ENCODE measurements at regions not wholly inside any gene's neighbourhood (a gene's known extent, or its start where the extent isn't known, plus 50 kb on each side); places are given as distances from the start of the nearest gene placed in this dataset.

DNA sequence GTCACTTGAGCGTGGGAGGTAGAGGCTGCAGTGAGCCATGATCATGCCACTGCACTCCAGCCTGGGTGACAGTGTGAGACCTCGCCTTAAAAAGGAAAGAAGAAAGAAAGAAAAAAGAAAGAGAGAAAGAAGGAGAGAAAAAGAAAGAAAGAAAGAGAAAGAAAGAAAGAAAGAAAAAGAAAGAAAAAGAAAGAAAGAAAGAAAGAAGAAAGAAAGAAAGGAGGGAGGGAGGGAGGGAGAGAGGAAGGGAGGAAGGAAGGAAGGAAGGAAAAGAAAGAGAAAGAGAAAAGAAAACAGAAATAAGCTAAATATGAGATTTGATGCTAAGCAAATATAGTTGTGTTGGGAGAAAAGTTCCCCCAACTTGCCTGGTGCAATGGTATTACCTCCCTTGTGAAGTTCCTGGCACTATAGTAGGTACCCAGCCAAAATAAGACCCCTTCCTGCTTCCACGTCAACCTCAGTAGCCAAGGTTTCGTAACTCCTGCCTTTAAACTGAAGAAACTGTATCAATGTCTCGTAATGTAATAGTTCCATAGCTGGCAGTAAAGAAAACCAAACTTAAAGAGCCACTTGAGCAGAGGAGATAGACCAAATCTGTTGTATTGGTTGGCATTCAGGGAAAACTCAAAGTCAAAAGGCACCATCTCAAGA lies 88.1 kb upstream of the HNRNPU start:
- ChIA-PET POLR2A (no interaction called here), CTCF (interaction anchor here (0.7 kb wide), 1 partner anchor 58 kb away, joined by 6 read pairs; no protein-coding TSS in a partner anchor)
- TF ChIP-seq SP1 (IDR thresholded peaks at IDR 0.05), result no peak
- TF ChIP-seq NFRKB (IDR thresholded peaks at IDR 0.05), result no peak
- TF ChIP-seq FOXA1 (IDR thresholded peaks at IDR 0.05), result no peak
- no peak for TF ChIP-seq SUZ12 (IDR thresholded peaks at IDR 0.05)
- no peak for TF ChIP-seq HDGF (IDR thresholded peaks at IDR 0.05; ENCODE audit: borderline replicate concordance)
- TF ChIP-seq ELF4 (IDR thresholded peaks at IDR 0.05), result no peak
- no peak for TF ChIP-seq BHLHE40 (IDR thresholded peaks at IDR 0.05; ENCODE audit: borderline replicate concordance)
- no peak for TF ChIP-seq LEF1 (IDR thresholded peaks at IDR 0.05; ENCODE audit: borderline replicate concordance)
- TF ChIP-seq FOXK2 (IDR thresholded peaks at IDR 0.05), result no peak
- no peak for DNase-seq (ENCODE audit: extremely low spot score)

DNA sequence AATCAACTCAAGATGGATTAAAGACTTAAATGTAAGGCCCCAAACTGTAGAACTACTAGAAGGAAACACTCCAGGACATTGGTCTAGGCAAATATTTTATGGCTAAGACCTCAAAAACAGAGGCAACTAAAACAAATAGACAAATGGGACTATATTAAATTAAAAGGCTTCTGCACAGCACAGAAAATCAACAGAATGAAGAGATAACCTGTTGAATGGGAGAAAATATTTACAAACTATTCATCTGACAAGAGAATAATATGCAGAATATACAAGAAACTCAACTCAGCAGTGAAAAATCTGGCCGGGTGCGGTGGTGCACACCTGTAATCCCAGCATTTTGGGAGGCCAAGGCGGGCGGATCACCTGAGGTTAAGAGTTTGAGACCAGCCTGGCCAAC lies 84.1 kb upstream of the HNRNPU start:
- ChIA-PET CTCF (no interaction called here), POLR2A (no interaction called here)
- no peak for DNase-seq (ENCODE audit: extremely low spot score)
- no peak for TF ChIP-seq ARNT (IDR thresholded peaks at IDR 0.05)
- no peak for TF ChIP-seq FOXA1 (IDR thresholded peaks at IDR 0.05)
- no peak for TF ChIP-seq SP1 (IDR thresholded peaks at IDR 0.05)
- TF ChIP-seq LEF1 (IDR thresholded peaks at IDR 0.05; ENCODE audit: borderline replicate concordance), result no peak
- TF ChIP-seq CTBP1 (IDR thresholded peaks at IDR 0.05; ENCODE audit: borderline replicate concordance), result no peak
- TF ChIP-seq, protein P1, sequence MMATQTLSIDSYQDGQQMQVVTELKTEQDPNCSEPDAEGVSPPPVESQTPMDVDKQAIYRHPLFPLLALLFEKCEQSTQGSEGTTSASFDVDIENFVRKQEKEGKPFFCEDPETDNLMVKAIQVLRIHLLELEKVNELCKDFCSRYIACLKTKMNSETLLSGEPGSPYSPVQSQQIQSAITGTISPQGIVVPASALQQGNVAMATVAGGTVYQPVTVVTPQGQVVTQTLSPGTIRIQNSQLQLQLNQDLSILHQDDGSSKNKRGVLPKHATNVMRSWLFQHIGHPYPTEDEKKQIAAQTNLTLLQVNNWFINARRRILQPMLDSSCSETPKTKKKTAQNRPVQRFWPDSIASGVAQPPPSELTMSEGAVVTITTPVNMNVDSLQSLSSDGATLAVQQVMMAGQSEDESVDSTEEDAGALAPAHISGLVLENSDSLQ (IDR thresholded peaks at IDR 0.05), result no peak
- TF ChIP-seq FOXM1 (IDR thresholded peaks at IDR 0.05; ENCODE audit: borderline replicate concordance), result no peak
- TF ChIP-seq SUZ12 (IDR thresholded peaks at IDR 0.05), result no peak
- TF ChIP-seq NFRKB (IDR thresholded peaks at IDR 0.05), result no peak

DNA sequence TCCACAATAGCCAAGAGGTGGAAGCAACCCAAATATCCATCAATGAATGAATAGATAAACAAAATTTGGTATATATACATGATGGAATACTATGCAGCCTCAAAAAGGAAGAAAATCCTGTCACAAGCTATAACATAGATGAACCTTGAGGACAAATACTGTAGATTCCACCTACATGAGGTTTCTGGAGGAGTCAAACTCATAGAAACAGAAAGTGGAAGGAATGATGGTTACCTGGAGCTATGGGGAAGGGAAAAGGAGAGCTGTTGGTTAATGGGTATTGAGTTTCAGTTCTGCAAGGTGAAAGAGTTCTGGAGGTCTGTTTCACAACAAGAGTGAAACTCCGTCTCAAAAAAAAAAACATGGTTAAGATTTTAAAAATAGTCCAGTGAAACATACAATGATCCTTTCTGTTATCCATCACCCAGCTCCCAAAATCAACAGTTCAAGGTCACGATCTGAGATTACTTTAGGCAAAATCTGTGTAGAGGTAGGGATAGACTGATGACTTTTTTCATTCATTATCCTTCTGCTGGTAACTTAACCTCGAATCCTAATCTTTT lies 80.8 kb upstream of the HNRNPU start:
- POLR2A ChIA-PET, result no interaction called here
- no peak for DNase-seq (ENCODE audit: extremely low spot score)
- no peak for TF ChIP-seq ELF4 (IDR thresholded peaks at IDR 0.05)
- no peak for TF ChIP-seq FOXK2 (IDR thresholded peaks at IDR 0.05)
- TF ChIP-seq, protein P1 (IDR thresholded peaks at IDR 0.05), result no peak
- TF ChIP-seq FOXM1 (IDR thresholded peaks at IDR 0.05; ENCODE audit: borderline replicate concordance), result no peak
- no peak for TF ChIP-seq L3MBTL2 (conservative IDR thresholded peaks at IDR 0.05)
- TF ChIP-seq SUZ12 (IDR thresholded peaks at IDR 0.05), result no peak
- TF ChIP-seq BHLHE40 (IDR thresholded peaks at IDR 0.05; ENCODE audit: borderline replicate concordance), result no peak
- no peak for TF ChIP-seq FOXA1 (IDR thresholded peaks at IDR 0.05)
- no peak for TF ChIP-seq NFRKB (IDR thresholded peaks at IDR 0.05)
- TF ChIP-seq ARNT (IDR thresholded peaks at IDR 0.05), result no peak
- no peak for TF ChIP-seq LEF1 (IDR thresholded peaks at IDR 0.05; ENCODE audit: borderline replicate concordance)
- CTCF ChIA-PET, result no interaction called here

DNA sequence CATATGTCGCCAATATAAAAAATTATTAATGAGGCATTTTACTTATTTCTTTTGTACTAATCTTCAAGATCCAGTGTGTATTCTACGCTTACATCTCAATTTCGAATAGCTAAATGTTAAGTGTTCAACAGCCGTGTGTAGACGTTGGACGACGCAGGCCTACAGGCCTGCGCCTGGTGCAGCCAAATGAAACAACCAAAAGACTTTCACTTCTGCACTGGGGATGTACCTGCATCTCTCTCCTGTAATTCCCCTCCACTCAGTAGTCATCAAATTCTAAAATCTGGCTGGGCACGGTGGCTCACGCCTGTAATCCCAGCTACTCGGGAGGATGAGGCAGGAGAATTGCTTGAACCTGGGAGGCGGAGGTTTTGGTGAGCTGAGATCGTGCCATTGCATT lies 76.8 kb upstream of the HNRNPU start:
- no peak for TF ChIP-seq FOXK2 (IDR thresholded peaks at IDR 0.05)
- no peak for TF ChIP-seq FOXA1 (IDR thresholded peaks at IDR 0.05)
- TF ChIP-seq ZNF384 (IDR thresholded peaks at IDR 0.05), result no peak
- TF ChIP-seq LEF1 (IDR thresholded peaks at IDR 0.05; ENCODE audit: borderline replicate concordance), result no peak
- TF ChIP-seq CTBP1 (IDR thresholded peaks at IDR 0.05; ENCODE audit: borderline replicate concordance), result no peak
- TF ChIP-seq, protein P1 (IDR thresholded peaks at IDR 0.05), result no peak
- TF ChIP-seq NFRKB (IDR thresholded peaks at IDR 0.05), result no peak
- TF ChIP-seq SUZ12 (IDR thresholded peaks at IDR 0.05), result no peak
- no peak for TF ChIP-seq ARNT (IDR thresholded peaks at IDR 0.05)
- no peak for TF ChIP-seq SP1 (IDR thresholded peaks at IDR 0.05)
- no peak for TF ChIP-seq FOXM1 (IDR thresholded peaks at IDR 0.05; ENCODE audit: borderline replicate concordance)
- no peak for TF ChIP-seq HDGF (IDR thresholded peaks at IDR 0.05; ENCODE audit: borderline replicate concordance)
- no peak for TF ChIP-seq TARDBP (IDR thresholded peaks at IDR 0.05)
- TF ChIP-seq BHLHE40 (IDR thresholded peaks at IDR 0.05; ENCODE audit: borderline replicate concordance), result no peak
- TF ChIP-seq ELF4 (IDR thresholded peaks at IDR 0.05), result no peak
- no peak for TF ChIP-seq L3MBTL2 (conservative IDR thresholded peaks at IDR 0.05)
- CTCF ChIA-PET, result interaction anchor here (0.6 kb wide), 1 partner anchor 91 kb away, joined by 5 read pairs; no protein-coding TSS in a partner anchor
- POLR2A ChIA-PET, result no interaction called here
- DNase-seq (ENCODE audit: extremely low spot score), result no peak

DNA sequence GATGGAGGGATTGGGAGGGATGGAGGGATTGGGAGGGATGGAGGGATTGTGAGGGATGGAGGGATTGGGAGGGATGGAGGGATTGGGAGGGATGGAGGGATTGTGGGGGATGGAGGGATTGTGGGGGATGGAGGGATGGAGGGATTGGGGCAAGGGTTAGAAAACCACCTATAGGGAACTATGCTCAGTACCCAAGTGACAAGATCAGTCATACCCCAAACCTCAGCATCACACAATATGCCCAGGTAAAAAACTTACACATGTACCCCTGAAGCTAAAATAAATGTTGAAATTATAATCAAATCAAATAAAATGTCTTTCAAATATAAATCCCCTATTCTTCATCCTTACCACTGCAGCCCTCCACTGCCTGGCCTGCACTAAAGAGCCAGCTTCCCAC lies 72.8 kb upstream of the HNRNPU start:
- ChIA-PET CTCF (no interaction called here), POLR2A (interaction anchor here (0.9 kb wide), 1 partner anchor 11 kb away, joined by 3 read pairs; no protein-coding TSS in a partner anchor)
- TF ChIP-seq HDGF (IDR thresholded peaks at IDR 0.05; ENCODE audit: borderline replicate concordance), result no peak
- TF ChIP-seq TARDBP (IDR thresholded peaks at IDR 0.05), result no peak
- TF ChIP-seq ZNF384 (IDR thresholded peaks at IDR 0.05), result no peak
- TF ChIP-seq SUZ12 (IDR thresholded peaks at IDR 0.05), result no peak
- no peak for TF ChIP-seq NFRKB (IDR thresholded peaks at IDR 0.05)
- DNase-seq (ENCODE audit: extremely low spot score), result no peak

All from HEK293T (cell line).